Transverse colon (tissue), 4 donors: ENCODE measurements at regions not wholly inside any gene's neighbourhood (a gene's known extent, or its start where the extent isn't known, plus 50 kb on each side); places are given as distances from the start of the nearest gene placed in this dataset.

Experiments used
- DNase-seq: peaks from one replicate; pipeline ENCODE4 v3.0.0-alpha.2; 2019
- H3K27ac ChIP-seq, 4 donors: fragments of 200-600 bp; sonication (generic); 2 replicates each; pipeline ENCODE4 v1.5.1; 2016 to 2018; ENCODE audit warnings: inconsistent platforms in 4 of 4
- H3K27me3 ChIP-seq: fragments of 200-600 bp; sonication (generic); 2 replicates; pipeline ENCODE4 v1.5.1; 2017; ENCODE audit warnings: inconsistent platforms
- H3K36me3 ChIP-seq, 4 donors: fragments of 200-600 bp; sonication (generic); 2 replicates each; pipeline ENCODE4 v1.5.1; 2017 to 2019; ENCODE audit warnings: inconsistent platforms in 4 of 4
- H3K4me1 ChIP-seq, 4 donors: fragments of 200-600 bp; sonication (generic); 2 replicates each; pipeline ENCODE4 v1.5.1; 2017 to 2020; ENCODE audit warnings: inconsistent platforms in 4 of 4
- H3K4me3 ChIP-seq, 4 donors: fragments of 200-600 bp; sonication (generic); 1 replicate in 1 of 4; 2 replicates in 3 of 4; pipeline versions ENCODE4 v1.5.1 to v1.6.1; 2017 to 2019; ENCODE audit warnings: inconsistent platforms in 4 of 4
- H3K9me3 ChIP-seq, 2 donors: fragments of 200-600 bp; sonication (generic); 2 replicates each; pipeline ENCODE4 v1.5.1; 2017 to 2019; ENCODE audit warnings: inconsistent platforms in 2 of 2
- EP300 ChIP-seq: sonication (generic); formaldehyde crosslinking; IDR thresholded peaks from one replicate; pipeline ENCODE4 v1.6.1; 2017; ENCODE audit warnings: antibody characterized with exemption, low read depth
- POLR2A ChIP-seq: fragments of 450-650 bp; IDR thresholded peaks from one replicate; pipeline ENCODE4 v1.6.1; 2016; ENCODE audit warnings: antibody characterized with exemption, mild to moderate bottlenecking, moderate library complexity
- POLR2AphosphoS5 ChIP-seq, 3 donors: sonication (generic); formaldehyde crosslinking; IDR thresholded peaks; one replicate each; pipeline ENCODE4 v1.6.1; 2016; ENCODE audit warnings: antibody characterized with exemption in 3 of 3
- WGBS, 2 donors: methylation state at CpG; one replicate each; pipeline ENCODE4 v1.1.5; 2018; ENCODE audit warnings: low coverage in 1 of 2; 5-methylcytosine and 5-hydroxymethylcytosine counted together
- in situ Hi-C, 4 donors: fragments of 200-750 bp; cut with MboI; loops; one replicate each; pipeline versions ENCODE4 v1.15.0 to v1.15.1; 2017; ENCODE audit warnings: low sequenced_read_pairs in 3 of 4, low pct_ligation_motif_present in 1 of 4, low pct_unique_long_range_greater_than_20kb in 1 of 4
- intact Hi-C: fragments of 100-400 bp; cut with DNase I; formaldehyde crosslinking; loops from one replicate; pipeline ENCODE4 v1.15.1; 2023; ENCODE audit warnings: low total_unique reads
- TF ChIP-seq, protein P1 (sequence below), 5 experiments: fragments of 200-600 bp in 3 of 5; fragments of 450-650 bp in 2 of 5; sonication (generic) in 3 of 5; IDR thresholded peaks; 1 replicate in 2 of 5; 2 replicates in 3 of 5; pipeline ENCODE4 v1.5.1; 2016 to 2017; ENCODE audit warnings: antibody characterized with exemption in 5 of 5, inconsistent platforms in 3 of 5, mild to moderate bottlenecking in 2 of 5, moderate library complexity in 1 of 5

DNA sequence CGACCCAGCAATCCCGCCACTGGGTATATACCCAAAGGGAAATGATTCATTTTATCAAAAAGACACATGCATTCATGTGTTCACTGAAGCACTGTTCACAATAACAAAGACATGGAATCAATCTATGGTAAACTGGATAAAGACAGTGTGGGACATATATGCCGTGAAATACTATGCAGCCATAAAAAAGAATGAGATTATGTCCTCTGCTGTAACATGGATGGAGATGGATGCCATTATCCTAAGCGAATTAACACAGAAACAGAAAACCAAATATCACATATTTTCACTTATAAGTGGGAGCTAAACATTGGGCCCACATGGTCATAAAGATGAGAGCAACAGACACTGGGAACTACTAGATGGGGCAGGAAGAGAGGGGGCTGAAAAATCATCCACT, 345.0 kb downstream of the UQCRFS1 start:
- no peaks in the 10 kb centered on the region for H3K27me3 ChIP-seq
- intact Hi-C loops = no loop called here
- no peak for DNase-seq
- no peak overlapping the region for H3K27ac ChIP-seq
- no peaks in the 10 kb centered on the region for H3K36me3 ChIP-seq
- no peaks in the 10 kb centered on the region for H3K9me3 ChIP-seq
- WGBS, 2 donors = 80 to 87% methylated on average over 4 of the region's 4 CpGs
- in situ Hi-C loops = loop anchor here in 1 of 4 donors (25.0 kb wide), 1 partner anchor 406 kb away; no protein-coding TSS in a partner anchor
- H3K4me1 ChIP-seq = peaks cover 0 to 9% (median 0%) of the 10 kb centered on the region in 4 donors
- TF ChIP-seq POLR2AphosphoS5 (IDR thresholded peaks at IDR 0.05) = no peak
- TF ChIP-seq, protein P1, sequence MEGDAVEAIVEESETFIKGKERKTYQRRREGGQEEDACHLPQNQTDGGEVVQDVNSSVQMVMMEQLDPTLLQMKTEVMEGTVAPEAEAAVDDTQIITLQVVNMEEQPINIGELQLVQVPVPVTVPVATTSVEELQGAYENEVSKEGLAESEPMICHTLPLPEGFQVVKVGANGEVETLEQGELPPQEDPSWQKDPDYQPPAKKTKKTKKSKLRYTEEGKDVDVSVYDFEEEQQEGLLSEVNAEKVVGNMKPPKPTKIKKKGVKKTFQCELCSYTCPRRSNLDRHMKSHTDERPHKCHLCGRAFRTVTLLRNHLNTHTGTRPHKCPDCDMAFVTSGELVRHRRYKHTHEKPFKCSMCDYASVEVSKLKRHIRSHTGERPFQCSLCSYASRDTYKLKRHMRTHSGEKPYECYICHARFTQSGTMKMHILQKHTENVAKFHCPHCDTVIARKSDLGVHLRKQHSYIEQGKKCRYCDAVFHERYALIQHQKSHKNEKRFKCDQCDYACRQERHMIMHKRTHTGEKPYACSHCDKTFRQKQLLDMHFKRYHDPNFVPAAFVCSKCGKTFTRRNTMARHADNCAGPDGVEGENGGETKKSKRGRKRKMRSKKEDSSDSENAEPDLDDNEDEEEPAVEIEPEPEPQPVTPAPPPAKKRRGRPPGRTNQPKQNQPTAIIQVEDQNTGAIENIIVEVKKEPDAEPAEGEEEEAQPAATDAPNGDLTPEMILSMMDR (IDR thresholded peaks at IDR 0.05) = no peak
- TF ChIP-seq POLR2A = no peak
- TF ChIP-seq EP300 = no peak
- H3K4me3 ChIP-seq = no peak overlapping the region

DNA sequence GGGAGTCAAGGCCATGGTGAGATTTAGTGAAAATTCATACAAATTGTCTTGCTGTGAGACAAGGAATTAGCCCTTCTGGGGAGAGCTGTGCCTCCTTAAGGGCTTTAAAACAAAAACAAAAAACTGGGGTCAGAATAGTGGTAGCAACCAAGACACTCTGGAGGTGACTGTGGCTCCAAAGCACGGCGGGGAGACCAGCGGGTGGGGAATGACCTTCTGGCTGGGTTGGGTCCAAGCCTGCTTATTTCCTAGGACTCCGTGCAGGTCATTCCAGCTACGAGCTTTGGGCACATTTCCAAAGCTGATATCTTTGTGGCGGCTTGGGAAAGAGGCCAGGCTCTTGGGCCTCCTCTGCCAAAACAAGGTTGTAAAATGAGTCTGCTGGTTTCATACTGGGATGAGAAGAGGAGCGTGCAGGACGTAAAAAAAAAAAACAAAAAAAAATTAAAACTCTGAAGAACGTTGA, 348.3 kb downstream of the UQCRFS1 start:
- Histone ChIP-seq H3K27me3 (no peaks in the 10 kb centered on the region), H3K36me3 (no peaks in the 10 kb centered on the region), H3K4me1 (peaks cover 0 to 9% (median 0%) of the 10 kb centered on the region in 4 donors), H3K4me3 (no peak overlapping the region), H3K9me3 (no peaks in the 10 kb centered on the region), H3K27ac (no peak overlapping the region)
- 15 to 46% methylated on average over 3 to 9 of the region's 9 CpGs for WGBS, 2 donors
- intact Hi-C loops (no loop called here), in situ Hi-C loops (loop anchor here in 1 of 4 donors (25.0 kb wide), 1 partner anchor 402 kb away; no protein-coding TSS in a partner anchor)
- TF ChIP-seq, protein P1 (IDR thresholded peaks at IDR 0.05) = no peak
- TF ChIP-seq POLR2AphosphoS5 (IDR thresholded peaks at IDR 0.05) (no peak), POLR2A (no peak), EP300 (no peak)
- DNase-seq = peak; percentile 35

DNA sequence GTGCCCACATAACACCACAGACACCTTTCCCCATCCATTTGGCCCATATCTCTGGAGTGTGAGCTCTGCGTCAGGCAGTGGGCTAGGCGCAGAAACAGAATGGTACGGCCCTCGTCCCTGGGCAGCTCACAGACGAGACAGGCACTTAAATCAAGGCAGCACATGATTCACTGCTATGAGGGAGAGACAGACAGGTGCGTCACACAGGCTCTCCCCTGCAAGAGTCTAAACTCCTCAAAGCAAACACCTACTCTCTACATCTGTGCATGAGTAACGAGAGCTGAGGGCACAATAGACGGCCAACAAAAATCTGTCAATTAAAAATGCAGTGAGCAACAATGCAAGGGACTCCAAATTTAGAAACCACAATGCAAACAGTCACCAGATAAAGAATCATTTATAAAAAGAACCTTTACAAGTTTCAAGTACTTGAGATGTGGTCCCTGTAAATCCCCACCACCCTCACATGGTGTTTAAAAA, 348.9 kb downstream of the UQCRFS1 start:
- H3K4me3 ChIP-seq = no peak overlapping the region
- H3K27ac ChIP-seq = no peak overlapping the region
- H3K9me3 ChIP-seq = no peaks in the 10 kb centered on the region
- in situ Hi-C loops (loop anchor here in 1 of 4 donors (25.0 kb wide), 1 partner anchor 402 kb away; no protein-coding TSS in a partner anchor), intact Hi-C loops (no loop called here)
- DNase-seq = no peak
- no peaks in the 10 kb centered on the region for H3K36me3 ChIP-seq
- 26 to 55% methylated on average over 4 to 8 of the region's 8 CpGs for WGBS, 2 donors
- peaks cover 0 to 9% (median 0%) of the 10 kb centered on the region in 4 donors for H3K4me1 ChIP-seq
- no peak for TF ChIP-seq POLR2A
- no peaks in the 10 kb centered on the region for H3K27me3 ChIP-seq

DNA sequence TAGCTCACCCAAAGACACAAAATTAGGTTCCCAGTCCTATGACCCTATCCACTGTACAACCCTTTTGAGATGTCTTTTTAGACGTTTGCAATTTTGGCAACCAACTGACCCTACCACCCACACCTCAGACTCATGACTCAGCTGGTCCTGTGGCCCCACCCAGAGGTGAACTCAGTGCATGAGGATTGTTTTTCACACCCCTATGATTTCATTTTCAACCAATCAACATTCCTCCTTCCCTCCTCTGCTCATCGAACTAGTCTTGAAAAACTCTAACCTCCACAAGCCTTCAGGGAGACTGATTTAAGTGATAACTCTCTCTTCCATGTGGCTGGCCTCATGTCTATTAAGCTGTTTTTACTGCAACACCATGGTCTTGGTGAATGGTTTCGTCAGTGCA, 350.7 kb downstream of the UQCRFS1 start:
- DNase-seq = no peak
- 51 to 67% methylated on average over 1 to 3 of the region's 3 CpGs for WGBS, 2 donors
- Histone ChIP-seq H3K27me3 (no peaks in the 10 kb centered on the region), H3K27ac (no peak overlapping the region), H3K4me1 (peaks cover 0 to 9% (median 0%) of the 10 kb centered on the region in 4 donors), H3K9me3 (no peaks in the 10 kb centered on the region), H3K36me3 (no peaks in the 10 kb centered on the region), H3K4me3 (no peak overlapping the region)
- no peak for TF ChIP-seq POLR2A
- TF ChIP-seq POLR2AphosphoS5 (IDR thresholded peaks at IDR 0.05) = no peak
- TF ChIP-seq EP300 = no peak
- TF ChIP-seq, protein P1 (IDR thresholded peaks at IDR 0.05) = no peak
- in situ Hi-C loops (loop anchor here in 1 of 4 donors (25.0 kb wide), 1 partner anchor 400 kb away; no protein-coding TSS in a partner anchor), intact Hi-C loops (no loop called here)

DNA sequence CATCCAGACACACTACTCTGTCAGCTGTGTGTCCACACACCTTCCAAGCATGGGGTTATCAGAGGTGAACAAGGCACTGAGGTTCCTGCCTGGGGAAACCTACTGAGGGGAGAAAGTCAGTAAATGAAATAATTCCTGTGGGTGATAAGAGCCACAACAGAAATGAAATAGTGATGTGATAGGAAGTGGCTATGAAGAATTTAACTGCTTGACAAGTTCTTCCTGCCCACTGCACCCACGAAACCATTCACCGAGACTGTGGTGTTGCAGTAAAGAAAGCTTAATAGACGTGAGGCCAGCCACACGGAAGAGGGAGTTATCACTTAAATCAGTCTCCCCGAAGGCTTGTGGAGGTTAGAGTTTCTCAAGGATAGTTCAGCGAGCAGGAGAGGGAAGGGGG, 353.1 kb downstream of the UQCRFS1 start:
- in situ Hi-C loops = loop anchor here in 1 of 4 donors (25.0 kb wide), 1 partner anchor 398 kb away; no protein-coding TSS in a partner anchor
- no peak for DNase-seq
- H3K27ac ChIP-seq = no peak overlapping the region
- H3K27me3 ChIP-seq = no peaks in the 10 kb centered on the region
- H3K36me3 ChIP-seq = no peaks in the 10 kb centered on the region
- no peaks in the 10 kb centered on the region for H3K9me3 ChIP-seq
- 31 to 76% methylated on average over 6 of the region's 6 CpGs for WGBS, 2 donors
- H3K4me3 ChIP-seq = no peak overlapping the region
- H3K4me1 ChIP-seq = peaks cover 0 to 7% (median 0%) of the 10 kb centered on the region in 4 donors
- intact Hi-C loops = no loop called here
- TF ChIP-seq POLR2A = no peak
- TF ChIP-seq POLR2AphosphoS5 (IDR thresholded peaks at IDR 0.05) = no peak
- TF ChIP-seq, protein P1 (IDR thresholded peaks at IDR 0.05) = no peak
- no peak for TF ChIP-seq EP300
